ENCODE measurements at regions not wholly inside any gene's neighbourhood (a gene's known extent, or its start where the extent isn't known, plus 50 kb on each side); places are given as distances from the start of the nearest gene placed in this dataset.

- FAIRE-seq = no peak
These were observed 155.6 kb downstream of the OGFRL1 start for GRCh38 chr6:71444222-71444621.

- no peak for FAIRE-seq
These were observed 157.4 kb downstream of the OGFRL1 start for GRCh38 chr6:71446057-71446456.

- no peak for FAIRE-seq
These were observed 157.9 kb downstream of the OGFRL1 start for GRCh38 chr6:71446470-71446869.

GRCh38 chr6:71452697-71453370 lies 164.2 kb downstream of the OGFRL1 start:
- FAIRE-seq = no peak

GRCh38 chr6:71453371-71453706 lies 164.7 kb downstream of the OGFRL1 start:
- FAIRE-seq = no peak

GRCh38 chr6:71454056-71454455 lies 165.4 kb downstream of the OGFRL1 start:
- FAIRE-seq = no peak

- FAIRE-seq = no peak
These were observed 169.3 kb downstream of the OGFRL1 start for GRCh38 chr6:71457929-71458328.

GRCh38 chr6:71459162-71459561 lies 170.6 kb downstream of the OGFRL1 start:
- no peak for FAIRE-seq

GRCh38 chr6:71460933-71461332 lies 172.3 kb downstream of the OGFRL1 start:
- no peak for FAIRE-seq

- no peak for FAIRE-seq
These were observed 174.4 kb downstream of the OGFRL1 start for GRCh38 chr6:71463061-71463460.

- no peak for FAIRE-seq
These were observed 176.5 kb downstream of the OGFRL1 start for GRCh38 chr6:71465096-71465495.

GRCh38 chr6:71466362-71466761 lies 177.8 kb downstream of the OGFRL1 start:
- FAIRE-seq = no peak

- FAIRE-seq = no peak
These were observed 179.4 kb downstream of the OGFRL1 start for GRCh38 chr6:71468038-71468437.

- no peak for FAIRE-seq
These were observed 180.5 kb downstream of the OGFRL1 start for GRCh38 chr6:71468841-71469700.

- no peak for FAIRE-seq
These were observed 183.1 kb downstream of the OGFRL1 start for GRCh38 chr6:71471718-71472117.

GRCh38 chr6:71473926-71474325 lies 185.3 kb downstream of the OGFRL1 start:
- FAIRE-seq = no peak

- no peak for FAIRE-seq
These were observed 186.3 kb downstream of the OGFRL1 start for GRCh38 chr6:71474942-71475341.

- FAIRE-seq = no peak
These were observed 187.8 kb downstream of the OGFRL1 start for GRCh38 chr6:71476371-71476770.

GRCh38 chr6:71476872-71477271 lies 188.3 kb downstream of the OGFRL1 start:
- no peak for FAIRE-seq

- FAIRE-seq = no peak
These were observed 190.4 kb downstream of the OGFRL1 start for GRCh38 chr6:71478834-71479541.

- FAIRE-seq = no peak
These were observed 192.0 kb downstream of the OGFRL1 start for GRCh38 chr6:71480577-71480976.

GRCh38 chr6:71481011-71481410 lies 192.4 kb downstream of the OGFRL1 start:
- FAIRE-seq = no peak

GRCh38 chr6:71481801-71482200 lies 193.2 kb downstream of the OGFRL1 start:
- no peak for FAIRE-seq

- FAIRE-seq = no peak
These were observed 194.1 kb downstream of the OGFRL1 start for GRCh38 chr6:71482742-71483141.
